PFSK-1 (cell line): ENCODE measurements at regions not wholly inside any gene's neighbourhood (a gene's known extent, or its start where the extent isn't known, plus 50 kb on each side); places are given as distances from the start of the nearest gene placed in this dataset.

Experiments used
- FOXP2 ChIP-seq: optimal IDR thresholded peaks from 2 replicates; pipeline ENCODE3; 2011; ENCODE audit warnings: borderline replicate concordance, control low read depth, inconsistent platforms; ENCODE audit not compliant: insufficient read depth; ENCODE audit errors: extremely low read length, extremely low read depth
- POLR2AphosphoS5 ChIP-seq: IDR thresholded peaks from 2 replicates; pipeline ENCODE4 v1.6.1; 2012; ENCODE audit warnings: low read depth, mild to moderate bottlenecking, control low read depth, low read length, moderate library complexity
- REST ChIP-seq, 2 experiments: IDR thresholded peaks; 2 replicates each; pipeline versions ENCODE4 v1.6.1 to v1.8.0; 2011 to 2012; ENCODE audit warnings: low read depth in 2 of 2, low read length in 2 of 2, control low read depth in 1 of 2, inconsistent platforms in 1 of 2, mild to moderate bottlenecking in 1 of 2, moderate library complexity in 1 of 2; ENCODE audit not compliant: insufficient read depth in 1 of 2
- SIN3A ChIP-seq: IDR thresholded peaks from 2 replicates; pipeline ENCODE4 v1.6.1; 2012; ENCODE audit warnings: mild to moderate bottlenecking, low read length, moderate library complexity, borderline replicate concordance; ENCODE audit not compliant: insufficient read depth
- TAF1 ChIP-seq: IDR thresholded peaks from 2 replicates; pipeline ENCODE4 v1.6.1; 2012; ENCODE audit warnings: low read length, control low read depth, borderline replicate concordance; ENCODE audit not compliant: insufficient read depth

GRCh38 chr2:226030788-226031646, 631.5 kb downstream of the NYAP2 start:
- TF ChIP-seq SIN3A: no peak
- TF ChIP-seq REST (IDR thresholded peaks at IDR 0.05; ENCODE audit: insufficient read depth in 1 of 2, low read depth in 2 of 2, low read length in 2 of 2): no peak
- TF ChIP-seq FOXP2: no peak
- TF ChIP-seq TAF1: no peak
- no peak for TF ChIP-seq POLR2AphosphoS5
